ENCODE measurements at regions not wholly inside any gene's neighbourhood (a gene's known extent, or its start where the extent isn't known, plus 50 kb on each side); places are given as distances from the start of the nearest gene placed in this dataset.

DNA sequence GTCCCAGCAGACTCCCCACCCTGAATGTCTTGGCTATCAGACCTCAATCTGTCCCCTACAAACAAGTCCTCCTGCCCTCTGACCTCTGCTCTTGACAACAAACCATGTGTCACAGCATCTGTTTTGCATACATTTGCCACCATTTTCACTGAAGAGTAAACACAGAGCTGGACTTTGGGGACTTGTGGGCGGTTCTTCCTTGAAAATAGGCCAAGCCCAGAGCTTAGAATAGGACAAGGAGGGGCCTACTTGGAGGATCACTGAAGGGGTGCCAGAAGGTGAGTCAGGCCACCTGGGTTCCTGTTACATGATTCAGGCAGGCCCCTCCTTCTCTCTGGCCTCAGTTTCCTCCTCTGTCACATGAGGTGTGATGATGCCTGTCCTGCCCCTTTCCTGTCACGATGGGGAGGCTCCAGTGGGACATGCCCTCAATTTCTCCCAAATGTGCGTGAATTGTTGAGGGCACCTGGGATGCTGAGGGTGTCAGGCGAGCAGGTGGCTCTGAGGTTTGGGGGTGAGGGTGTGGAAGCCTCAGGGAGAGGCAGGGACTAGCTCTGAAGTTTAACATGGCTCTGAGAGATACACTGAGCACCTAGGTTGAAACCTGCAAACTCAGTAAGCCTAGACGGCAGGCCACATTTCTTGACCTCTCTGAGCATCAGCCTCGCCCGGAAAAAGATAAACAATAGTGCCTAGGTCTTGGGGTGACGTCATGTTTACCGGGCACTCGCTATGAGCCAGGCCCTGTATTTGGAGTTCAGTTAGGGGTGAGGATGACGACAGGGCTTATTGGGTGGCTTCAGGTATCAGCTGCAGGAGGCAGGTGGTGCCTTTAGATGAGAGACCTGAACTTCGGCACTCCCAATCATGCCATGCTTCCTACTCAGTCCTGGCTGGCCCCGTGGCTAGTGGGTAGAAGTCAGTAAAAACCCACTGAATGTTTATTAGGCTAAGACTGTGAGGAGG, 107.6 kb upstream of the PITX1 start:
- Histone ChIP-seq H3K4me1 (ENCODE audit: insufficient read depth, low read length) (no peaks in the 10 kb centered on the region), H3K79me1 (ENCODE audit: insufficient read depth, low read depth, low read length, poor library complexity, severe bottlenecking) (no peaks in the 10 kb centered on the region), H4K5ac (ENCODE audit: insufficient read length, low read depth, low read length) (no peak overlapping the region), H2BK20ac (ENCODE audit: low read depth, low read length, poor library complexity, severe bottlenecking) (no peak overlapping the region), H2BK120ac (ENCODE audit: low read depth, low read length, poor library complexity, severe bottlenecking) (no peak overlapping the region), H3K9ac (ENCODE audit: extremely low read depth, insufficient read length, low read length) (no peak overlapping the region), H4K8ac (replicated peaks; ENCODE audit: insufficient read length, low read depth, low read length) (no peak overlapping the region), H3K23me2 (ENCODE audit: insufficient read length, low read depth, low read length, poor library complexity, severe bottlenecking) (no peaks in the 10 kb centered on the region), H3K27me3 (ENCODE audit: insufficient read depth, low read length) (no peaks in the 10 kb centered on the region; the same call in 1 of the 2 replicates), H3K27ac (ENCODE audit: insufficient read length, low read depth, low read length) (no peak overlapping the region), H2BK5ac (ENCODE audit: insufficient read length, low read length) (no peak overlapping the region), H3T11ph (ENCODE audit: low read length) (no peak overlapping the region), H3K4me2 (ENCODE audit: insufficient read depth, insufficient read length, low read length) (no peak overlapping the region), H3K14ac (ENCODE audit: insufficient read depth, low read length) (no peak overlapping the region), H2AFZ (ENCODE audit: low read length) (no peak overlapping the region), H4K91ac (ENCODE audit: insufficient read length, low read depth, low read length) (no peak overlapping the region), H3K79me2 (ENCODE audit: insufficient read depth, low read length) (no peaks in the 10 kb centered on the region), H2BK15ac (ENCODE audit: low read depth, low read length) (no peak overlapping the region), H3K18ac (ENCODE audit: insufficient read length, low read depth, low read length) (no peak overlapping the region), H3K56ac (ENCODE audit: insufficient read length, low read depth, low read length) (no peak overlapping the region), H4K20me1 (ENCODE audit: control insufficient read depth, insufficient read depth, insufficient read length) (no peaks in the 10 kb centered on the region), H2BK12ac (ENCODE audit: insufficient read length, low read depth, low read length) (no peak overlapping the region), H2AK5ac (ENCODE audit: insufficient read length, low read length) (no peak overlapping the region), H3K23ac (ENCODE audit: insufficient read length, low read depth, low read length) (no peak overlapping the region), H3K4ac (ENCODE audit: low read depth, low read length) (no peak overlapping the region), H3K9me3 (ENCODE audit: control insufficient read depth, low read depth, low read length) (no peaks in the 10 kb centered on the region)
- Mint-ChIP-seq H3K4me3 (no peak overlapping the region), H3K4me1 (peaks cover 0 to 4% of the 10 kb centered on the region in 2 experiments; a peak in 1 of 4 replicates), H3K27ac (no peak overlapping the region; a peak in 1 of 7 replicates), H3K9me3 (no peaks in the 10 kb centered on the region), H3K36me3 (ENCODE audit: insufficient read depth in 1 of 3, low read depth in 3 of 3) (no peaks in the 10 kb centered on the region), H3K27me3 (ENCODE audit: low read depth) (peaks cover 29% of the 10 kb centered on the region)
- WGBS (ENCODE audit: extremely low coverage, insufficient read length, low lambda C conversion rate) = no CpG with 5 or more reads among the region's 13 CpGs
- no peak for DNase-seq
- TF ChIP-seq CTCF (conservative IDR thresholded peaks at IDR 0.05) = no peak
